Osteoblast (primary cell): ENCODE measurements at regions not wholly inside any gene's neighbourhood (a gene's known extent, or its start where the extent isn't known, plus 50 kb on each side); places are given as distances from the start of the nearest gene placed in this dataset.

ENCODE experiments used
- DNase-seq: peaks from one replicate; pipeline ENCODE4 v3.0.0; 2011; ENCODE audit warnings: low spot score, mixed read lengths; ENCODE audit not compliant: insufficient read length; ENCODE audit errors: missing footprints
- H2AFZ ChIP-seq: 2 replicates; pipeline ENCODE4 v1.6.0; 2011; ENCODE audit warnings: mild to moderate bottlenecking, low read length
- H3K27ac ChIP-seq: 2 replicates; pipeline ENCODE4 v1.5.1; 2011; ENCODE audit warnings: mild to moderate bottlenecking, low read depth, low read length, moderate library complexity
- H3K27me3 ChIP-seq: 2 replicates; pipeline ENCODE4 v1.6.0; 2012; ENCODE audit warnings: mild to moderate bottlenecking, control low read depth, inconsistent platforms, low read length, moderate library complexity; ENCODE audit not compliant: insufficient read depth
- H3K36me3 ChIP-seq: 2 replicates; pipeline ENCODE4 v1.5.1; 2011; ENCODE audit warnings: mild to moderate bottlenecking, low read length, control low read depth, moderate library complexity; ENCODE audit not compliant: insufficient read depth
- H3K4me1 ChIP-seq: 2 replicates; pipeline ENCODE4 v1.5.1; 2011; ENCODE audit warnings: mild to moderate bottlenecking, low read length, control low read depth, moderate library complexity; ENCODE audit not compliant: insufficient read depth
- H3K4me2 ChIP-seq: 2 replicates; pipeline ENCODE4 v1.6.0; 2011; ENCODE audit warnings: mild to moderate bottlenecking, low read length; ENCODE audit not compliant: insufficient read depth
- H3K4me3 ChIP-seq: fragments of 200-600 bp; sonication (generic); 3 replicates; pipeline ENCODE4 v1.5.1; 2012; ENCODE audit warnings: mild to moderate bottlenecking, low read length, inconsistent platforms; ENCODE audit not compliant: insufficient read depth
- H3K79me2 ChIP-seq: 2 replicates; pipeline ENCODE4 v1.6.0; 2012; ENCODE audit warnings: mild to moderate bottlenecking, low read length, control low read depth, inconsistent platforms; ENCODE audit not compliant: insufficient read depth
- H3K9me3 ChIP-seq: 2 replicates; pipeline ENCODE4 v1.5.1; 2011; ENCODE audit warnings: low read depth, low read length, control low read depth
- H4K20me1 ChIP-seq: 2 replicates; pipeline ENCODE4 v1.6.0; 2012; ENCODE audit warnings: mild to moderate bottlenecking, low read length, control low read depth; ENCODE audit not compliant: insufficient read depth
- TF ChIP-seq, protein P1 (sequence below): IDR thresholded peaks from 2 replicates; pipeline ENCODE4 v1.5.1; 2011; ENCODE audit warnings: mild to moderate bottlenecking, low read depth, low read length, moderate library complexity; ENCODE audit errors: extremely low read depth

DNA sequence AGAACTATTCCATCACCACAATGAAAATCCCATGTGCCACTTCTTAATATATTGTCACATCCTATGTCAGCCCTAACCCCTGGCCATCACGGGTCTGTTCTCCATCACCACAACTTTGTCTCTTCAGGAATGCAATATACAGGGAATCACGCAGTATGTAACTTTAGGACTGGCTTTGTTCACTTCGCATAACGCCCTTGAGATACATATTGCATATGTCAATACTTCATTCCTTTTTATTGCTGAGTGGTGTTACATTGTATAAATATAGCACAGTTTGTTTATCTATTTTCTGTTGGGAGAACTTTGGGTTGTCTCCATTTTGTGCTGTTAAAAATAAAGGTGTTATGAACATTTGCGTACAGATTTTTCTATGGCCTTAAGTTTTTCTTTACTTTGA, 195.4 kb upstream of the ZMIZ1 start:
- Histone ChIP-seq H3K79me2 (no peaks in the 10 kb centered on the region), H3K4me1 (no peaks in the 10 kb centered on the region), H3K36me3 (no peaks in the 10 kb centered on the region), H3K4me2 (no peak overlapping the region), H3K27me3 (peaks cover 42% of the 10 kb centered on the region), H3K27ac (no peak overlapping the region), H4K20me1 (no peaks in the 10 kb centered on the region), H2AFZ (no peak overlapping the region), H3K9me3 (no peaks in the 10 kb centered on the region), H3K4me3 (no peak overlapping the region)
- no peak for DNase-seq
- TF ChIP-seq, protein P1, sequence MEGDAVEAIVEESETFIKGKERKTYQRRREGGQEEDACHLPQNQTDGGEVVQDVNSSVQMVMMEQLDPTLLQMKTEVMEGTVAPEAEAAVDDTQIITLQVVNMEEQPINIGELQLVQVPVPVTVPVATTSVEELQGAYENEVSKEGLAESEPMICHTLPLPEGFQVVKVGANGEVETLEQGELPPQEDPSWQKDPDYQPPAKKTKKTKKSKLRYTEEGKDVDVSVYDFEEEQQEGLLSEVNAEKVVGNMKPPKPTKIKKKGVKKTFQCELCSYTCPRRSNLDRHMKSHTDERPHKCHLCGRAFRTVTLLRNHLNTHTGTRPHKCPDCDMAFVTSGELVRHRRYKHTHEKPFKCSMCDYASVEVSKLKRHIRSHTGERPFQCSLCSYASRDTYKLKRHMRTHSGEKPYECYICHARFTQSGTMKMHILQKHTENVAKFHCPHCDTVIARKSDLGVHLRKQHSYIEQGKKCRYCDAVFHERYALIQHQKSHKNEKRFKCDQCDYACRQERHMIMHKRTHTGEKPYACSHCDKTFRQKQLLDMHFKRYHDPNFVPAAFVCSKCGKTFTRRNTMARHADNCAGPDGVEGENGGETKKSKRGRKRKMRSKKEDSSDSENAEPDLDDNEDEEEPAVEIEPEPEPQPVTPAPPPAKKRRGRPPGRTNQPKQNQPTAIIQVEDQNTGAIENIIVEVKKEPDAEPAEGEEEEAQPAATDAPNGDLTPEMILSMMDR = no peak

GRCh38 chr10:78875331-78875877, 193.4 kb upstream of the ZMIZ1 start:
- Histone ChIP-seq H3K27me3 (peaks cover 35% of the 10 kb centered on the region), H3K4me2 (no peak overlapping the region), H2AFZ (no peak overlapping the region), H4K20me1 (no peaks in the 10 kb centered on the region), H3K4me1 (no peaks in the 10 kb centered on the region), H3K4me3 (no peak overlapping the region), H3K79me2 (no peaks in the 10 kb centered on the region), H3K36me3 (no peaks in the 10 kb centered on the region), H3K9me3 (no peaks in the 10 kb centered on the region), H3K27ac (no peak overlapping the region)
- TF ChIP-seq, protein P1 = no peak
- DNase-seq = no peak

DNA sequence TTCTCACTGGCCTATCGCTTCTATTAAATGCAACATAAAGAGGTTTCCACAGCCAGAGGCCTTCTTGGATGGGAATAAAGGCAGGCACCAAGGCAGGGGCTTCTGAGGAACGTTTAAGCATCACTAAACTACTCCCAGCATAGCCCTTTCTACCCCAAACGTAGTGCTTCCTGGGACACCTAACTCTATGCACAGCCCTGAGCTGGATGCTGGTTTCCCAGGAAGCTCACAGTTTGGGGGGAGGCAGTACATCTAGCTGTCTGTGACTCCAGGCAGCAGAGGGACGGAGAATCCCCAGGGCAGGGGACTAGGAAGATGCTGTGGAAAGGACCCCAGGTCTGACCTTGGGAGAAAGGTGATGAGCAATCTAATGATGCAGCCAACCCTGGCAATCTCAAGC, 192.8 kb upstream of the ZMIZ1 start:
- H3K4me2 ChIP-seq = no peak overlapping the region
- TF ChIP-seq, protein P1 = no peak
- H3K27me3 ChIP-seq = peaks cover 30% of the 10 kb centered on the region
- no peaks in the 10 kb centered on the region for H3K79me2 ChIP-seq
- no peak overlapping the region for H2AFZ ChIP-seq
- no peak overlapping the region for H3K27ac ChIP-seq
- no peak for DNase-seq
- H3K4me3 ChIP-seq = no peak overlapping the region
- no peaks in the 10 kb centered on the region for H3K9me3 ChIP-seq
- no peaks in the 10 kb centered on the region for H4K20me1 ChIP-seq
- H3K4me1 ChIP-seq = no peaks in the 10 kb centered on the region
- no peaks in the 10 kb centered on the region for H3K36me3 ChIP-seq

DNA sequence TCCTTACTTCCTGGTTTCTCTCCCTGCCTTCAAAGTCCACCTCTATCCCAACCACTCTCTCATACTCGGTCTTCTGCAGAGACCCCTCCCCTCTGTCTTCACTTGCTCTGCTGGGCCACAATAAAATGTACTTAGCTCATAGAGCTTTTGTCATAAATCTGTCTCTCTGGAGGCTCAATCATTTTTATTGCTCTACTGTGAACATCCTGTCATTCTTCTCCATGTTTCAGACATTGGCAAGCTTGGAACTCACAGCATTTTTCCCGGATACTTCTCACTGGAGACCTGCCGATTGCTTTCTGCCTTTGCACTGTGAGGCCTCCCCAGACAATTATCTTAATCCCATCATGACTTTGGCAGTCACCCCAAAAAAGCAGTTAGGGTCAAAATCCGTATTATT, 192.3 kb upstream of the ZMIZ1 start:
- Histone ChIP-seq H3K79me2 (no peaks in the 10 kb centered on the region), H3K27me3 (peaks cover 26% of the 10 kb centered on the region), H3K9me3 (no peaks in the 10 kb centered on the region), H3K4me2 (no peak overlapping the region), H4K20me1 (no peaks in the 10 kb centered on the region), H3K4me3 (no peak overlapping the region), H3K4me1 (no peaks in the 10 kb centered on the region), H3K27ac (no peak overlapping the region), H2AFZ (no peak overlapping the region), H3K36me3 (no peaks in the 10 kb centered on the region)
- no peak for DNase-seq
- TF ChIP-seq, protein P1 = no peak
